B cell (primary cell): ENCODE measurements at regions not wholly inside any gene's neighbourhood (a gene's known extent, or its start where the extent isn't known, plus 50 kb on each side); places are given as distances from the start of the nearest gene placed in this dataset.

Experiments used
- ATAC-seq: fragments of 200-7000 bp; cut with Tn5 transposase; one replicate; pipeline ENCODE4 v1.10.0; 2021; ENCODE audit warnings: low read depth, mild to moderate bottlenecking, moderate number of reproducible peaks, moderate library complexity
- CTCF ChIA-PET: fragments of 350-600 bp; sonication (Branson Sonifier 250); formaldehyde crosslinking; loops from one replicate; lab custom pipeline; 2021; ENCODE audit warnings: antibody characterized with exemption, inconsistent platforms; lab: Charles Lee
- POLR2A ChIA-PET: fragments of 350-600 bp; sonication (Branson Sonifier 250); formaldehyde crosslinking; loops from one replicate; lab custom pipeline; 2021; ENCODE audit warnings: antibody characterized with exemption; lab: Charles Lee
- DNase-seq: peaks from one replicate; pipeline ENCODE4 v3.0.0; 2013
- H2AFZ ChIP-seq: 2 replicates; pipeline ENCODE4 v1.6.1; 2012; ENCODE audit warnings: mild to moderate bottlenecking, low read depth, low read length; ENCODE audit not compliant: insufficient read depth, poor library complexity, severe bottlenecking
- H3K27ac ChIP-seq, 2 donors: 1 replicate in 1 of 2; 2 replicates in 1 of 2; pipeline ENCODE4 v1.5.1; 2012 to 2013; ENCODE audit warnings: low read length in 2 of 2, mild to moderate bottlenecking in 2 of 2, moderate library complexity in 1 of 2
- H3K27me3 ChIP-seq, 4 experiments: fragments of 200-600 bp in 1 of 4; sonication (generic) in 1 of 4; replicated peaks in 1 of 4; 1 replicate in 2 of 4; 2 replicates in 2 of 4; pipeline versions ENCODE4 v1.6.1 to v1.7.0; 2013 to 2016; ENCODE audit warnings: low read length in 3 of 4, mild to moderate bottlenecking in 2 of 4, mixed read lengths in 1 of 4, moderate library complexity in 1 of 4; ENCODE audit not compliant: insufficient read depth in 4 of 4, control insufficient read depth in 3 of 4; ENCODE audit errors: control extremely low read depth in 1 of 4
- H3K36me3 ChIP-seq, 2 experiments: replicated peaks in 1 of 2; 1 replicate in 1 of 2; 2 replicates in 1 of 2; pipeline versions ENCODE4 v1.6.1 to v1.7.1; 2013; ENCODE audit warnings: low read length in 1 of 2; ENCODE audit not compliant: insufficient read depth in 2 of 2, control insufficient read depth in 1 of 2; ENCODE audit errors: control extremely low read depth in 1 of 2, extremely low read depth in 1 of 2
- H3K4me1 ChIP-seq, 2 donors: fragments of 200-600 bp in 1 of 2; sonication (generic) in 1 of 2; 1 replicate in 1 of 2; 2 replicates in 1 of 2; pipeline versions ENCODE4 v1.5.1 to v1.6.1; 2013 to 2017; ENCODE audit warnings: low read length in 2 of 2; ENCODE audit not compliant: control insufficient read depth in 2 of 2, insufficient read depth in 2 of 2
- H3K4me2 ChIP-seq: replicated peaks from 2 replicates; pipeline ENCODE3; 2012; ENCODE audit warnings: mild to moderate bottlenecking, low read depth, low read length; ENCODE audit not compliant: poor library complexity, severe bottlenecking
- H3K4me3 ChIP-seq, 5 experiments: fragments of 200-600 bp in 1 of 5; sonication (generic) in 1 of 5; 1 replicate in 3 of 5; 2 replicates in 2 of 5; pipeline versions ENCODE4 v1.5.1 to v1.7.0; 2011 to 2016; ENCODE audit warnings: low read length in 4 of 5, mild to moderate bottlenecking in 4 of 5, low read depth in 2 of 5, control low read depth in 1 of 5, moderate library complexity in 1 of 5; ENCODE audit not compliant: insufficient read depth in 1 of 5; ENCODE audit errors: control extremely low read depth in 1 of 5, extremely low read depth in 1 of 5
- H3K79me2 ChIP-seq: fragments of 200-600 bp; sonication (generic); one replicate; pipeline ENCODE4 v1.6.0; 2016; ENCODE audit warnings: low read length; ENCODE audit not compliant: control insufficient read depth, insufficient read depth
- H3K9ac ChIP-seq: fragments of 200-600 bp; sonication (generic); 2 replicates; pipeline ENCODE4 v1.6.1; 2017; ENCODE audit warnings: mild to moderate bottlenecking, low read length, moderate library complexity
- H3K9me3 ChIP-seq, 3 donors: one replicate each; pipeline versions ENCODE4 v1.6.1 to v1.7.1; 2013; ENCODE audit warnings: low read length in 2 of 3; ENCODE audit not compliant: control insufficient read depth in 2 of 3, insufficient read depth in 1 of 3; ENCODE audit errors: control extremely low read depth in 1 of 3
- H4K20me1 ChIP-seq: 2 replicates; pipeline ENCODE4 v1.6.0; 2012; ENCODE audit warnings: mild to moderate bottlenecking, low read length; ENCODE audit not compliant: insufficient read depth, control insufficient read depth, poor library complexity, severe bottlenecking
- H3K27ac Mint-ChIP-seq: one replicate; pipeline ENCODE4 v1.8.0; 2021; ENCODE audit warnings: mixed read lengths
- H3K27me3 Mint-ChIP-seq: one replicate; pipeline ENCODE4 v1.8.0; 2021; ENCODE audit warnings: mixed read lengths
- H3K4me1 Mint-ChIP-seq: one replicate; pipeline ENCODE4 v1.8.0; 2021; ENCODE audit warnings: mixed read lengths
- H3K4me3 Mint-ChIP-seq: one replicate; pipeline ENCODE4 v1.8.0; 2021; ENCODE audit warnings: mixed read lengths
- H3K9me3 Mint-ChIP-seq: one replicate; pipeline ENCODE4 v1.8.0; 2022; ENCODE audit warnings: mixed read lengths; ENCODE audit not compliant: insufficient read depth
- CTCF ChIP-seq: fragments of 200-600 bp; IDR thresholded peaks from one replicate; pipeline ENCODE4 v1.8.0; 2022; ENCODE audit warnings: antibody characterized with exemption, mild to moderate bottlenecking
- EZH2 ChIP-seq: IDR thresholded peaks from 2 replicates; pipeline ENCODE4 v1.6.1; 2012; ENCODE audit warnings: borderline replicate concordance, low read depth, mild to moderate bottlenecking, moderate library complexity, low read length; ENCODE audit not compliant: insufficient read depth, poor library complexity, severe bottlenecking
- WGBS: methylation state at CpG from one replicate; pipeline ENCODE4 v1.1.5; 2013; ENCODE audit warnings: missing lambda C conversion rate; ENCODE audit not compliant: insufficient coverage; 5-methylcytosine and 5-hydroxymethylcytosine counted together
- intact Hi-C: fragments of 100-400 bp; cut with micrococcal nuclease; formaldehyde crosslinking; loops from one replicate; pipeline ENCODE4 v1.10.0; 2022

GRCh38 chr6:115819506-115819905, 241.2 kb downstream of the FRK start:
- POLR2A ChIA-PET: no interaction called here
- Histone ChIP-seq H3K36me3 (no peaks in the 10 kb centered on the region), H4K20me1 (no peaks in the 10 kb centered on the region), H3K4me3 (no peak overlapping the region), H2AFZ (no peak overlapping the region), H3K4me1 (no peaks in the 10 kb centered on the region), H3K9me3 (peaks cover 0 to 2% (median 0%) of the 10 kb centered on the region in 3 donors), H3K4me2 (no peak overlapping the region), H3K79me2 (no peaks in the 10 kb centered on the region), H3K9ac (no peak overlapping the region), H3K27me3 (no peaks in the 10 kb centered on the region), H3K27ac (no peak overlapping the region)
- Mint-ChIP-seq H3K27ac (no peak overlapping the region), H3K4me3 (no peak overlapping the region), H3K27me3 (no peaks in the 10 kb centered on the region), H3K4me1 (no peaks in the 10 kb centered on the region), H3K9me3 (no peaks in the 10 kb centered on the region)
- ATAC-seq: no peak
- intact Hi-C loops: no loop called here
- DNase-seq: no peak
- TF ChIP-seq CTCF (no peak), EZH2 (no peak)
- CTCF ChIA-PET: no interaction called here
- WGBS: no CpG with 5 or more reads among the region's 4 CpGs

- Histone ChIP-seq H3K9me3 (peaks cover 0 to 2% (median 0%) of the 10 kb centered on the region in 3 donors), H3K36me3 (no peaks in the 10 kb centered on the region), H3K79me2 (no peaks in the 10 kb centered on the region), H3K27ac (no peak overlapping the region), H3K9ac (no peak overlapping the region), H3K4me3 (no peak overlapping the region), H3K27me3 (no peaks in the 10 kb centered on the region), H3K4me2 (no peak overlapping the region), H2AFZ (no peak overlapping the region), H4K20me1 (no peaks in the 10 kb centered on the region), H3K4me1 (no peaks in the 10 kb centered on the region)
- Mint-ChIP-seq H3K9me3 (no peaks in the 10 kb centered on the region), H3K27ac (no peak overlapping the region), H3K4me1 (no peaks in the 10 kb centered on the region), H3K4me3 (no peak overlapping the region), H3K27me3 (no peaks in the 10 kb centered on the region)
- POLR2A ChIA-PET: no interaction called here
- 68% methylated on average over 2 of the region's 2 CpGs for WGBS
- intact Hi-C loops: no loop called here
- ATAC-seq (no peak), DNase-seq (no peak)
- TF ChIP-seq CTCF (no peak), EZH2 (no peak)
- CTCF ChIA-PET: no interaction called here
Observed at GRCh38 chr6:115817161-115817560, 243.5 kb downstream of the FRK start.
